SK-N-SH (cell line): ENCODE measurements at regions not wholly inside any gene's neighbourhood (a gene's known extent, or its start where the extent isn't known, plus 50 kb on each side); places are given as distances from the start of the nearest gene placed in this dataset.
A peak's percentile ranks its signal among the peaks of the same experiment; 100 is the strongest.

Experiments used
- CTCF ChIA-PET: fragments of 300-600, 350-600 bp; formaldehyde crosslinking; extraction: SDS; loops from one replicate; lab custom pipeline; 2021; lab: Yijun Ruan, JAX
- POLR2A ChIA-PET: fragments of 350-600 bp; sonication (Branson Sonifier 250); formaldehyde crosslinking; extraction: SDS; loops from one replicate; lab custom pipeline; 2020; ENCODE audit warnings: antibody characterized with exemption, inconsistent platforms; lab: Yijun Ruan, JAX
- DNase-seq: peaks from one replicate; pipeline ENCODE4 v3.0.0; 2012
- H2AFZ ChIP-seq: fragments of 200-600 bp; sonication (generic); 2 replicates; pipeline ENCODE4 v1.8.1; 2016; ENCODE audit warnings: antibody characterized with exemption, mild to moderate bottlenecking, low read depth
- H3F3A ChIP-seq: fragments of 200-600 bp; sonication (generic); replicated peaks from 2 replicates; pipeline ENCODE3; 2016; ENCODE audit warnings: antibody characterized with exemption, mild to moderate bottlenecking; ENCODE audit not compliant: insufficient read depth
- H3K27ac ChIP-seq, 2 experiments: fragments of 200-500 bp in 1 of 2; fragments of 200-600 bp in 1 of 2; sonication (Bioruptor generic) in 1 of 2; sonication (generic), shearing (Covaris generic) in 1 of 2; 2 replicates each; pipeline versions ENCODE4 v1.5.1 to v1.6.1; 2014 to 2016; ENCODE audit warnings: low read depth in 2 of 2, inconsistent platforms in 1 of 2, low read length in 1 of 2, mild to moderate bottlenecking in 1 of 2, mixed read lengths in 1 of 2
- H3K27me3 ChIP-seq: fragments of 200-600 bp; sonication (generic), shearing (Covaris generic); 2 replicates; pipeline ENCODE4 v1.6.1; 2016; ENCODE audit warnings: mixed run types; ENCODE audit not compliant: insufficient read depth
- H3K36me3 ChIP-seq, 2 experiments: fragments of 200-500 bp in 1 of 2; fragments of 200-600 bp in 1 of 2; sonication (Bioruptor generic) in 1 of 2; sonication (generic) in 1 of 2; replicated peaks in 1 of 2; 2 replicates each; pipeline versions ENCODE3 to v1.5.1; 2014 to 2016; ENCODE audit warnings: low read length in 1 of 2, mild to moderate bottlenecking in 1 of 2; ENCODE audit not compliant: insufficient read depth in 2 of 2, control insufficient read depth in 1 of 2
- H3K4me1 ChIP-seq, 2 experiments: fragments of 200-500 bp in 1 of 2; fragments of 200-600 bp in 1 of 2; sonication (Bioruptor generic) in 1 of 2; sonication (generic), shearing (Covaris generic) in 1 of 2; 2 replicates each; pipeline versions ENCODE4 v1.5.1 to v1.6.1; 2014 to 2016; ENCODE audit warnings: low read depth in 1 of 2, low read length in 1 of 2, mixed run types in 1 of 2; ENCODE audit not compliant: insufficient read depth in 2 of 2, control insufficient read depth in 1 of 2
- H3K4me2 ChIP-seq: fragments of 200-600 bp; sonication (generic), shearing (Covaris generic); 2 replicates; pipeline ENCODE4 v1.6.1; 2017; ENCODE audit warnings: mixed run types
- H3K4me3 ChIP-seq, 2 experiments: fragments of 200-500 bp in 1 of 2; fragments of 200-600 bp in 1 of 2; sonication (Bioruptor generic) in 1 of 2; sonication (generic), shearing (Covaris generic) in 1 of 2; 2 replicates each; pipeline versions ENCODE4 v1.5.1 to v1.8.1; 2014 to 2016; ENCODE audit warnings: low read depth in 2 of 2, inconsistent platforms in 1 of 2, low read length in 1 of 2, mild to moderate bottlenecking in 1 of 2, mixed read lengths in 1 of 2, moderate library complexity in 1 of 2
- H3K79me2 ChIP-seq: fragments of 200-600 bp; sonication (generic); 2 replicates; pipeline ENCODE4 v1.8.1; 2017; ENCODE audit warnings: mild to moderate bottlenecking; ENCODE audit not compliant: insufficient read depth
- H3K9ac ChIP-seq: fragments of 200-600 bp; sonication (generic); 2 replicates; pipeline ENCODE4 v1.6.1; 2017; ENCODE audit warnings: mixed run types
- H3K9me2 ChIP-seq: fragments of 200-600 bp; sonication (generic); 2 replicates; pipeline ENCODE4 v1.6.1; 2017; ENCODE audit warnings: mixed run types
- H3K9me3 ChIP-seq: fragments of 200-600 bp; sonication (generic); 2 replicates; pipeline ENCODE4 v1.6.1; 2017; ENCODE audit warnings: mixed run types, mild to moderate bottlenecking, moderate library complexity
- H4K20me1 ChIP-seq: fragments of 200-600 bp; sonication (generic); 2 replicates; pipeline ENCODE4 v1.6.1; 2017; ENCODE audit warnings: mild to moderate bottlenecking, mixed run types; ENCODE audit not compliant: insufficient read depth
- ELF1 ChIP-seq: IDR thresholded peaks from 2 replicates; pipeline ENCODE4 v1.4.0; 2012
- FOSL2 ChIP-seq: IDR thresholded peaks from 2 replicates; pipeline ENCODE4 v1.4.0; 2012; ENCODE audit warnings: low read depth, mild to moderate bottlenecking, moderate library complexity, borderline replicate concordance
- JUND ChIP-seq: IDR thresholded peaks from 2 replicates; pipeline ENCODE4 v1.4.0; 2012
- MAX ChIP-seq: IDR thresholded peaks from 2 replicates; pipeline ENCODE4 v1.4.0; 2012; ENCODE audit warnings: low read depth
- NFIC ChIP-seq: IDR thresholded peaks from 2 replicates; pipeline ENCODE4 v1.4.0; 2012; ENCODE audit warnings: borderline replicate concordance
- RFX5 ChIP-seq: IDR thresholded peaks from 2 replicates; pipeline ENCODE4 v1.6.1; 2012; ENCODE audit warnings: mild to moderate bottlenecking, improper control_type of control experiment, low read length
- TAF1 ChIP-seq: IDR thresholded peaks from 2 replicates; pipeline ENCODE4 v1.6.1; 2012; ENCODE audit warnings: low read depth, mild to moderate bottlenecking, low read length, moderate library complexity, borderline replicate concordance
- TCF12 ChIP-seq: IDR thresholded peaks from 2 replicates; pipeline ENCODE4 v1.4.0; 2012
- TEAD4 ChIP-seq: IDR thresholded peaks from 2 replicates; pipeline ENCODE4 v1.4.0; 2012; ENCODE audit warnings: mild to moderate bottlenecking, borderline replicate concordance; ENCODE audit not compliant: insufficient read depth
- USF1 ChIP-seq: IDR thresholded peaks from 2 replicates; pipeline ENCODE4 v1.4.0; 2012; ENCODE audit warnings: low read depth, borderline replicate concordance
- WGBS: methylation state at CpG from one replicate; pipeline ENCODE4 v1.1.6; 2017; ENCODE audit warnings: low lambda C conversion rate; 5-methylcytosine and 5-hydroxymethylcytosine counted together
- TF ChIP-seq, protein P1 (sequence below): IDR thresholded peaks from 2 replicates; pipeline ENCODE4; 2012

- Histone ChIP-seq H2AFZ (no peak overlapping the region), H3F3A (peaks cover 15% of the 10 kb centered on the region), H3K4me3 (no peak overlapping the region), H4K20me1 (peaks cover 62% of the 10 kb centered on the region), H3K9ac (peak overlapping the region; percentile 54; the same call in 1 of the 2 replicates), H3K27ac (peak overlapping the region; percentile 36 to 93; a peak in 3 of 4 replicates), H3K9me2 (no peaks in the 10 kb centered on the region), H3K27me3 (no peaks in the 10 kb centered on the region), H3K4me1 (peaks cover 21 to 29% of the 10 kb centered on the region in 2 experiments), H3K9me3 (no peaks in the 10 kb centered on the region), H3K36me3 (no peaks in the 10 kb centered on the region), H3K4me2 (peak overlapping the region; percentile 55), H3K79me2 (peaks cover 99% of the 10 kb centered on the region)
- TF ChIP-seq MAX (0 out of 2 replicates have a peak, but pooled peaks have one; percentile 53), TEAD4 (no peak)
- 35% methylated on average over 3 of the region's 3 CpGs for WGBS
- POLR2A ChIA-PET, result no interaction called here
- CTCF ChIA-PET, result interaction anchor here (1.2 to 10.9 kb wide), 4 partner anchors 8 to 80 kb away, joined by 3 to 188 read pairs (median 5); no protein-coding TSS in a partner anchor
- no peak for DNase-seq
Measured at GRCh38 chr1:39110325-39110851, 84.2 kb downstream of the NDUFS5 start.

DNA sequence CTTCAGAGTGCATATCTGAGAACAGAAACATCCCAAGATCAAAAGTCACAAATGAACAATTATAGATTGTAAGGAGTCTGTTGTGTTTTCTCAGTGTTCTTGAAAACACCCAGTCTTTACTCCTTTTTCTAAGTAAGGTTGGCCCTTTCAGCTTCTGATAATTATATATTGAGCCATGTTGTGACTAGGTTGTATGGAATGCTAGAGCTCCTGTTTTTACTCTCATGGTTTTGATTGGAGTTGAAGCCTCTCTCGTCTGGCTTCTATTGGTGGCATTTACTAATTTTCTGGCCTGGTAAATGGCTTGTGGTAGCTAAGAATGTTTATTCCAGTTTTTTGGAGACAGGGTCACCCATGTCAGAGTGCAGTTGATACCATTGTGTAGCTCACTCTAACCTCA lies 84.7 kb downstream of the NDUFS5 start:
- WGBS, result 22% methylated on average over 1 of the region's 1 CpG
- Histone ChIP-seq H3F3A (peaks cover 15% of the 10 kb centered on the region), H3K4me3 (no peak overlapping the region)
- TF ChIP-seq TCF12 (peak; percentile 74), ELF1 (no peak), NFIC (0 out of 2 replicates have a peak, but pooled peaks have one; percentile 5), USF1 (no peak), FOSL2 (peak; percentile 33; the same call in 1 of the 2 replicates), JUND (peak; percentile 43), RFX5 (no peak), TAF1 (no peak)
- TF ChIP-seq, protein P1, sequence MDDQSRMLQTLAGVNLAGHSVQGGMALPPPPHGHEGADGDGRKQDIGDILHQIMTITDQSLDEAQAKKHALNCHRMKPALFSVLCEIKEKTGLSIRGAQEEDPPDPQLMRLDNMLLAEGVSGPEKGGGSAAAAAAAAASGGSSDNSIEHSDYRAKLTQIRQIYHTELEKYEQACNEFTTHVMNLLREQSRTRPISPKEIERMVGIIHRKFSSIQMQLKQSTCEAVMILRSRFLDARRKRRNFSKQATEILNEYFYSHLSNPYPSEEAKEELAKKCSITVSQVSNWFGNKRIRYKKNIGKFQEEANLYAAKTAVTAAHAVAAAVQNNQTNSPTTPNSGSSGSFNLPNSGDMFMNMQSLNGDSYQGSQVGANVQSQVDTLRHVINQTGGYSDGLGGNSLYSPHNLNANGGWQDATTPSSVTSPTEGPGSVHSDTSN, result peak; percentile 59
- TF ChIP-seq, all 33 proteins: peak for 5
- Histone ChIP-seq H3K4me2 (peak overlapping the region; percentile 55), H3K79me2 (peaks cover 99% of the 10 kb centered on the region), H3K9me2 (no peaks in the 10 kb centered on the region), H3K9me3 (no peaks in the 10 kb centered on the region), H3K36me3 (no peaks in the 10 kb centered on the region), H3K27ac (peak overlapping the region; percentile 36 to 93; a peak in 3 of 4 replicates), H3K27me3 (no peaks in the 10 kb centered on the region), H4K20me1 (peaks cover 67% of the 10 kb centered on the region), H2AFZ (no peak overlapping the region), H3K4me1 (peaks cover 21 to 32% of the 10 kb centered on the region in 2 experiments), H3K9ac (peak overlapping the region; percentile 54; the same call in 1 of the 2 replicates)
- DNase-seq, result no peak
- ChIA-PET CTCF (interaction anchor here (1.2 to 10.9 kb wide), 4 partner anchors 8 to 80 kb away, joined by 3 to 188 read pairs (median 5); no protein-coding TSS in a partner anchor), POLR2A (no interaction called here)
